ENCODE measurements at regions not wholly inside any gene's neighbourhood (a gene's known extent, or its start where the extent isn't known, plus 50 kb on each side); places are given as distances from the start of the nearest gene placed in this dataset.

DNA sequence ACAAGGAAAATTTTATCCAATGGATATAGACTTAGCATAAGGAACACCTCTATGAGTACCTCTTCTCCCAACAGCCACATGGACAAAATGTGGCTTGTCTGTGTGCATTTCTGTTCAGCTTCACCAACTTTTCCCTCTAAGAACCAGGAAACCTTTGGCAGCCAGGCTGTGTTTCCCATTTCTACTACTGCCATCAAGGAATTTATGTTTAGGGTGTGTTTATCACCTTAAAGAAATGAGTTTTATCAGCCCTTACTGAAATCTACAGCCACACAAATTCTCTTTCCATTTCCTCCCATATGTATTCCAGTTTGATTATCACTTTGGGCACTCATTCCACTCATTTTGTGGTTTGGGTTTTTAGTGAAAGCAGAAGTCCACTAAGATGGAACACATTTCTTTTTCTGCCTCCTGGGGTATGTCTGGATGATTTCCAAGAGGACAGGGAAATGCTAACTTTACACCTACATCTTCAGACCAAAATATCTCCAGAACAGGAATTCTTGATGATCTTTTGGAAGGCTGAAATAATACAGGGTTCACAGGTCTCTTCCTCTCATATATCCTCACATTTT, 82.6 kb upstream of the MAOA start:
- H3K36me3 ChIP-seq (replicated peaks in 1 of 2; ENCODE audit: control insufficient read depth in 1 of 2, insufficient read depth in 2 of 2, low read length in 2 of 2): no peaks in the 10 kb centered on the region
- H3K4me3 Mint-ChIP-seq: no peak overlapping the region
- intact Hi-C loops (cut with micrococcal nuclease): no loop called here

DNA sequence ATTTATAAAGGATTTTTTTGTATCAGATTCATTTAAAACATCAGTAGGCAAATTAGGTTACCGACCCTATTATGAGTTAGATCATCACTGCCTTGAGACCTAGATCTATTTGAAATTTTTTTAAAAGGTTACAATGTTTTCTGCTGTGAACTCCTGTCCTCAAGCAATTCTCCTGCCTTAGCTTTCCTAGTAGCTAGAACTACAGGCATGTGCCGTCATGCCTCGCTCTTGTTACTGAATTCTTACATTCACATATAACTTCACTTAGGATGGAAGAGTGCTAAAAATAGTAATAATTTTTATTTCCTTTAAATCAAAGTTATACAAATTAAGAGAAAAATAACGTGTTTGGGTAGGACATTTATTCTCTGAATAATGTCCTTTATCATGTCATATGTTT, 75.5 kb upstream of the MAOA start:
- DNase-seq: no peak
- intact Hi-C loops (cut with micrococcal nuclease): no loop called here
- H3K27ac Mint-ChIP-seq: no peak overlapping the region
- peaks cover 0 to 5% of the 10 kb centered on the region in 2 donors for H3K4me1 ChIP-seq (ENCODE audit: control insufficient read depth in 1 of 2, insufficient read depth in 2 of 2, low read length in 2 of 2)
- peaks cover 0 to 2% (median 0%) of the 10 kb centered on the region in 3 donors for H3K27me3 Mint-ChIP-seq (ENCODE audit: low read depth in 3 of 3)
- no peaks in the 10 kb centered on the region for H3K36me3 Mint-ChIP-seq
- H4K20me1 ChIP-seq (ENCODE audit: insufficient read depth, low read length): no peaks in the 10 kb centered on the region
- H3K4me2 ChIP-seq (replicated peaks; ENCODE audit: extremely low read depth, low read length, poor library complexity, severe bottlenecking): no peak overlapping the region
- no peaks in the 10 kb centered on the region for H3K36me3 ChIP-seq (replicated peaks in 1 of 2; ENCODE audit: control insufficient read depth in 1 of 2, insufficient read depth in 2 of 2, low read length in 2 of 2)
- H3K27ac ChIP-seq (ENCODE audit: low read depth in 1 of 2, low read length in 2 of 2): no peak overlapping the region
- H3K4me3 ChIP-seq (replicated peaks in 1 of 3; ENCODE audit: low read depth in 2 of 3, low read length in 3 of 3): no peak overlapping the region
- WGBS (ENCODE audit: insufficient coverage): no CpG with 5 or more reads among the region's 4 CpGs
- no peaks in the 10 kb centered on the region for H3K9me3 ChIP-seq (replicated peaks in 1 of 2; ENCODE audit: control insufficient read depth in 1 of 2, insufficient read depth in 1 of 2, low read length in 2 of 2)
- H3K4me1 Mint-ChIP-seq: peaks cover 5% of the 10 kb centered on the region
- TF ChIP-seq, protein P1, sequence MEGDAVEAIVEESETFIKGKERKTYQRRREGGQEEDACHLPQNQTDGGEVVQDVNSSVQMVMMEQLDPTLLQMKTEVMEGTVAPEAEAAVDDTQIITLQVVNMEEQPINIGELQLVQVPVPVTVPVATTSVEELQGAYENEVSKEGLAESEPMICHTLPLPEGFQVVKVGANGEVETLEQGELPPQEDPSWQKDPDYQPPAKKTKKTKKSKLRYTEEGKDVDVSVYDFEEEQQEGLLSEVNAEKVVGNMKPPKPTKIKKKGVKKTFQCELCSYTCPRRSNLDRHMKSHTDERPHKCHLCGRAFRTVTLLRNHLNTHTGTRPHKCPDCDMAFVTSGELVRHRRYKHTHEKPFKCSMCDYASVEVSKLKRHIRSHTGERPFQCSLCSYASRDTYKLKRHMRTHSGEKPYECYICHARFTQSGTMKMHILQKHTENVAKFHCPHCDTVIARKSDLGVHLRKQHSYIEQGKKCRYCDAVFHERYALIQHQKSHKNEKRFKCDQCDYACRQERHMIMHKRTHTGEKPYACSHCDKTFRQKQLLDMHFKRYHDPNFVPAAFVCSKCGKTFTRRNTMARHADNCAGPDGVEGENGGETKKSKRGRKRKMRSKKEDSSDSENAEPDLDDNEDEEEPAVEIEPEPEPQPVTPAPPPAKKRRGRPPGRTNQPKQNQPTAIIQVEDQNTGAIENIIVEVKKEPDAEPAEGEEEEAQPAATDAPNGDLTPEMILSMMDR (IDR thresholded peaks at IDR 0.05): no peak
- H3K79me2 ChIP-seq (ENCODE audit: insufficient read depth, low read length): no peaks in the 10 kb centered on the region
- H3K4me3 Mint-ChIP-seq: no peak overlapping the region
- H3K9me3 Mint-ChIP-seq: no peaks in the 10 kb centered on the region
- H3K9ac ChIP-seq (ENCODE audit: insufficient read depth, low read length, poor library complexity, severe bottlenecking): no peak overlapping the region
- H2AFZ ChIP-seq (ENCODE audit: insufficient read depth, low read depth, low read length, poor library complexity, severe bottlenecking): no peak overlapping the region
- H3K27me3 ChIP-seq (ENCODE audit: control insufficient read depth in 2 of 2, insufficient read depth in 2 of 2, low read length in 2 of 2): no peaks in the 10 kb centered on the region

More for the DNA sequence above, 82.6 kb upstream of the MAOA start:
- Mint-ChIP-seq H3K9me3 (no peaks in the 10 kb centered on the region), H3K4me1 (no peaks in the 10 kb centered on the region), H3K27me3 (ENCODE audit: low read depth in 3 of 3) (peaks cover 0 to 8% (median 0%) of the 10 kb centered on the region in 3 donors), H3K27ac (no peak overlapping the region), H3K36me3 (no peaks in the 10 kb centered on the region)
- H3K27ac ChIP-seq (ENCODE audit: low read depth in 1 of 2, low read length in 2 of 2): no peak overlapping the region
- H3K4me2 ChIP-seq (replicated peaks; ENCODE audit: extremely low read depth, low read length, poor library complexity, severe bottlenecking): no peak overlapping the region
- H4K20me1 ChIP-seq (ENCODE audit: insufficient read depth, low read length): no peaks in the 10 kb centered on the region
- H2AFZ ChIP-seq (ENCODE audit: insufficient read depth, low read depth, low read length, poor library complexity, severe bottlenecking): no peak overlapping the region
- no peak for DNase-seq
- TF ChIP-seq, protein P1 (IDR thresholded peaks at IDR 0.05): no peak
- no peak overlapping the region for H3K4me3 ChIP-seq (replicated peaks in 1 of 3; ENCODE audit: low read depth in 2 of 3, low read length in 3 of 3)
- no peak overlapping the region for H3K9ac ChIP-seq (ENCODE audit: insufficient read depth, low read length, poor library complexity, severe bottlenecking)
- H3K27me3 ChIP-seq (ENCODE audit: control insufficient read depth in 2 of 2, insufficient read depth in 2 of 2, low read length in 2 of 2): no peaks in the 10 kb centered on the region
- no peaks in the 10 kb centered on the region for H3K79me2 ChIP-seq (ENCODE audit: insufficient read depth, low read length)
- H3K4me1 ChIP-seq (ENCODE audit: control insufficient read depth in 1 of 2, insufficient read depth in 2 of 2, low read length in 2 of 2): no peaks in the 10 kb centered on the region
- H3K9me3 ChIP-seq (replicated peaks in 1 of 2; ENCODE audit: control insufficient read depth in 1 of 2, insufficient read depth in 1 of 2, low read length in 2 of 2): no peaks in the 10 kb centered on the region
